ENCODE measurements at regions not wholly inside any gene's neighbourhood (a gene's known extent, or its start where the extent isn't known, plus 50 kb on each side); places are given as distances from the start of the nearest gene placed in this dataset.
"Not testable (repeated sequence)": the region's sequence is repeated elsewhere in the genome, so short reads cannot be mapped to it uniquely, and the experiment has no call there.

DNA sequence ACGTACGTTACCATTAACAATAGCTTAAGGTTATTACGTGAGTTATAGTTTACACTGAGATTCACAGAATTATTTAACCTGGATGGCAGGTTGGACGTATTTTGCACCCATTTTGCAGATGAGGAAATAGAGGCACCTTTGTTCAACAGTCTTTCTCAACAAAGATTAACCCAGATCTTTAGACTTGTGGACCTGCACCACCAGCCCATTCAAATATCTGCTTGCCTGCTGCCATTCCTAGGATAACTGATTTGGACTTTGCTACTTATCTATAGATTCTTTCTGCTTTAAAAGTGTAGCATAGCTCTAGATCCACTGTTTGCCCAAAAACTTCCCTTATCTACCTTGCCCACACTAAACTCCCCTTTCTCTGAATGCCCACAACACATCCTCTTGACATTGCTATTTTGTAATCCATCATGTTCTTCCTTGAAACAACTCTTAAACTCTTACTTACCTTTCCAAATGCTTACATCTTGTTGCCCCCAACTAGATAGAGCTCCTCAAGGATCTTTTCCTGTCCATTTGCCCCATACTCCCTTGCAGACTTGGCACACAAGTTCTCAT, 56.4 kb upstream of the TNFAIP3 start:
- DNase-seq, result no peak

DNA sequence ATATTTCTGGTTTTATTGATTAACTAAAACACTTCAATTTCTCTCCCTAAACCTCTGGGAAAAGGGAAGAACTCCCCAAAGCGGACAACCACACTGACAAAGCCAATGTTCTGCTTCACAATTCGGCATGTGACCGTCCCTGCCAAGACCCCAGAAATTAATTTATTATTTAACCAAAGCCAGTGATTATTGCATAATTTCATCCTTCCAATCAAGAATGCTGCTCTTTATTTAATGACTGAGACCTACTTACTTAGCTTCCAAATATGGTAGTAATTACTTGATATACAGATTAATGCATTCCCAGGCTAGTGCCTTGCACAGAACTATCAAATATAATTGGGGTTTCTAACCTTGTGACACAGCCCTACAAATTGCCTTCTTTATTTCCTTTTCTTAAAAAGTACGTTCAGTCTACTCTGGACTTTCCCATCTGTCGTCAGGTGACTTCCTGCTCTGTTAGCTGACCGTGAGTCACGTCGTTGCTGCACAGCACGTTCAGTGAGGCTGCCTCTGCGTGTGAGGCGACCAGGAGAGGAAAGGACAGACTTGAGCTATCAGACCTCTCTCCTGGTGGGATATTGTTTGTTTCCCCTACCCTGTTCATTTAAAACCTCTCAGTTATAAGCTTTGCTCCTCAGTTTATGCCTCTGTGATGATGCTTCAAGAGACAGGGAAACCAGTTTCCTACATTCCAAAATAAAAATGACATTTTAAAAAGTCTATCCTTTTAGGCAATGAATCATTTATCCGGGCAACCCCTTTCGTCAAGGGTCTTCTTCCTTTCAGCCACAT, 55.7 kb upstream of the TNFAIP3 start:
- DNase-seq, result peak; percentile 17

DNA sequence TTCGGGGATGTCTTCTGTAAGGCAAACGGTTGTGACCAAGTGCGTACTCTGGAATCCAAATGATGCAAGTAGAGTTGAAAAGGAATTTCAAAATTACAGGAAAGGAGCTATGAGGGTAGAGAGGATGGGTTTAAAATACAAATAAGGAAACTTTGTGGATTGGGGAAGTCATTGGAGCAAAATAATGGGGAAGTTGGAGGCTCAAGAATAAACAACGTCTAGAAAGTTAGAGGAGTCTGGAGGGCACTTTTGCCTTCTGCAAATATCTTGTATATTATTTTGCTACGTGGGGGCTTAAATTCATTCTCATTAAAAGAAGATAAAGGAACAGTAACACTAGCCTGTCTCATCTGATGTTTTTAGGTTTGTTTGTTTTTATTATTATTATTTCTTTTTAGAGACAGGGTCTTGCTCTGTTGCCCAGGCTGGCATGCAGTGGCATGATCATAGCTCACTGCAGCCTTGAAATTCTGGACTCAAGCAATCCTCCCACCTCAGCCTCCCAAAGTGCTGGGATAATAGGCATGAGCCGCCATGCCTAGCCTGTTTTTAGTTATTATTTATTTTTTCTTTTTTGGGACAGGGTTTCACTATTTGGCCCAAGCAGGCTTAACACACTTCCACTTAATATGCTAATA, 55.0 kb upstream of the TNFAIP3 start:
- DNase-seq, result no peak

DNA sequence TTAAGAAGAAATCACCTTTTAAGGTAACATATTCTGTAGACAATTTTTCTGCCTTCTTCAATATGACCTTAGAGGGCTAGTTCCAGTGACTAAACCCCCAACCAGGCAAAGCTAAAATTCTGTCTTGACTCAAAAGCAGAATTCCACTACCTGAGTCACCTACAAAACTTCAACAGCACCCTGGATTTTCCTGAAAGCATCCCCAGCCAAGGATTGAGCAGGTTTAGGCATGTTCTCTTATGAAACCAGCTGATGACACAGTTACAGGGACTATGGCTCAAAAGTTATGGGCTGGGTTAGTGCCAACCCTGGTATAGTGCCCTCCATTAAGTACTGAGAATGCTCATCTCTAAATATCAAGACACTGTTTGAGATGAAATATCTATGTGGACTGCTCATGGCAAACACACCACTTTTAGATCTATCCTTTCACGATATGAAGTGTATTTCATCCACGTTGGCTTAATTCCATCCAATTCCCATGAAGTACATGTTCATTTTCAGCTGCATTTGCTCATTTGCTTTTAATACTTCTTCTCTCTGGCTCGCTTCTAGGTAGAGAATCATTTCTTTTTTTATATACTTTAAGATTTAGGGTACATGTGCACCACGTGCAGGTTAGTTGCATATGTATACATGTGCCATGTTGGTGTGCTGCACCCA, 53.6 kb upstream of the TNFAIP3 start:
- no peak for DNase-seq

GRCh38 chr6:137814030-137814429, 53.0 kb upstream of the TNFAIP3 start:
- not testable (repeated sequence) for DNase-seq

- DNase-seq, result no peak
Measured at GRCh38 chr6:137815692-137816091, 51.4 kb upstream of the TNFAIP3 start.

DNA sequence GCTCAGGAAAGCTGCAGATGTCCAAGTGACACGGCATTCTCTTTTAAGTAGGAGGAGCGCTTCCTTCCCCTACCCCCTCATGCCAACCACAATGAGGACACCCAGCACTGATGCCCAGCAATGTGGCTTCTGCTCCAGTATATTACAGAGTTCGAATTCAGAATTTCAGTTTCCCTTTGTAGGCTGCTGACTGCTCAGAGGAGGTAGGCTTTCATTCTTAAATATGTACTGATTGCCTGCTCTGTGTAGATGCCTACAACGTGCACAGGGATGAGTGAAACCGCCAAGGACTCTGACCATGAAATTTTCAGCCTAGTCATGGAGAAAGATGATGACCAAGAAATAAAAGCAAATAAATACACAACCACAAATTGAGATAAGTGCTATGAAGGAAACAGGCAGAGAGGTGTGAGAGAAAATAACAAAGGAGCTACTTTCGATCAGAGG, 50.9 kb upstream of the TNFAIP3 start:
- DNase-seq, result no peak

GRCh38 chr6:137816688-137817618, 50.1 kb upstream of the TNFAIP3 start:
- no peak for DNase-seq
